H1 (cell line): ENCODE measurements at regions not wholly inside any gene's neighbourhood (a gene's known extent, or its start where the extent isn't known, plus 50 kb on each side); places are given as distances from the start of the nearest gene placed in this dataset.

Experiments
- JUN ChIP-seq: IDR thresholded peaks from 2 replicates; pipeline ENCODE4 v1.6.1; 2011; ENCODE audit warnings: low read depth, mild to moderate bottlenecking, improper control_type of control experiment, low read length
- JUND ChIP-seq: IDR thresholded peaks from 2 replicates; pipeline ENCODE4 v1.6.1; 2011; ENCODE audit warnings: mild to moderate bottlenecking, improper control_type of control experiment, low read length
- POLR2AphosphoS5 ChIP-seq: IDR thresholded peaks from 2 replicates; pipeline ENCODE4 v1.6.1; 2011; ENCODE audit warnings: low read depth, low read length
- RAD21 ChIP-seq, 2 experiments: IDR thresholded peaks in 1 of 2; conservative IDR thresholded peaks in 1 of 2; 2 replicates each; pipeline ENCODE4 v1.6.1; 2011; ENCODE audit warnings: low read depth in 2 of 2, low read length in 2 of 2, improper control_type of control experiment in 1 of 2, inconsistent platforms in 1 of 2, mild to moderate bottlenecking in 1 of 2, moderate library complexity in 1 of 2
- SP4 ChIP-seq: IDR thresholded peaks from 2 replicates; pipeline ENCODE4 v1.6.1; 2012; ENCODE audit warnings: low read length, inconsistent platforms
- ZNF274 ChIP-seq: IDR thresholded peaks from 2 replicates; pipeline ENCODE4 v1.7.0; 2012; ENCODE audit warnings: low read length, borderline replicate concordance; ENCODE audit errors: extremely low read depth
- TF ChIP-seq, protein P1 (sequence below): fragments of 300-600 bp; sonication (generic); IDR thresholded peaks from 2 replicates; pipeline ENCODE4 v1.7.1; 2012; ENCODE audit warnings: low read length, moderate library complexity, mild to moderate bottlenecking, inconsistent platforms; ENCODE audit not compliant: insufficient replicate concordance

DNA sequence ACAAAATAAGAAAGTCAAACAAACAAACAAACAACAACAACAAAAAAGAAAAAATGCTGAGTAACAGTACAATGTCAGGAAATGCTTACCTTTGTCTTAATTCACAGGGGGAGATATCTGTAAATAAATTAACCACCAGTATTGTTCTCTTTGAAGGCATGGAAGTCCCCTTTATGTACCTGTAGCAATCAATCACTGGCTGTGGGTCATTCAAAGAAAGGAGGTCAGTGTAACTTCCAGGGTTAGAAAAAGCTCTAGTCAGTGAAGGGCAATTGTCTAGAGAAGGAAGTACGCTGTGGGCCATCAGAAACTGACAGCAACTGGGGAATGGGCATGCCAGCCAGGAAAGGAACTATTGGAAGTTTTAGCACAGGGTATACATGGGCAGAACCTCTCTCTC, 121.5 kb upstream of the LUZP2 start (continued):
- TF ChIP-seq, protein P1, sequence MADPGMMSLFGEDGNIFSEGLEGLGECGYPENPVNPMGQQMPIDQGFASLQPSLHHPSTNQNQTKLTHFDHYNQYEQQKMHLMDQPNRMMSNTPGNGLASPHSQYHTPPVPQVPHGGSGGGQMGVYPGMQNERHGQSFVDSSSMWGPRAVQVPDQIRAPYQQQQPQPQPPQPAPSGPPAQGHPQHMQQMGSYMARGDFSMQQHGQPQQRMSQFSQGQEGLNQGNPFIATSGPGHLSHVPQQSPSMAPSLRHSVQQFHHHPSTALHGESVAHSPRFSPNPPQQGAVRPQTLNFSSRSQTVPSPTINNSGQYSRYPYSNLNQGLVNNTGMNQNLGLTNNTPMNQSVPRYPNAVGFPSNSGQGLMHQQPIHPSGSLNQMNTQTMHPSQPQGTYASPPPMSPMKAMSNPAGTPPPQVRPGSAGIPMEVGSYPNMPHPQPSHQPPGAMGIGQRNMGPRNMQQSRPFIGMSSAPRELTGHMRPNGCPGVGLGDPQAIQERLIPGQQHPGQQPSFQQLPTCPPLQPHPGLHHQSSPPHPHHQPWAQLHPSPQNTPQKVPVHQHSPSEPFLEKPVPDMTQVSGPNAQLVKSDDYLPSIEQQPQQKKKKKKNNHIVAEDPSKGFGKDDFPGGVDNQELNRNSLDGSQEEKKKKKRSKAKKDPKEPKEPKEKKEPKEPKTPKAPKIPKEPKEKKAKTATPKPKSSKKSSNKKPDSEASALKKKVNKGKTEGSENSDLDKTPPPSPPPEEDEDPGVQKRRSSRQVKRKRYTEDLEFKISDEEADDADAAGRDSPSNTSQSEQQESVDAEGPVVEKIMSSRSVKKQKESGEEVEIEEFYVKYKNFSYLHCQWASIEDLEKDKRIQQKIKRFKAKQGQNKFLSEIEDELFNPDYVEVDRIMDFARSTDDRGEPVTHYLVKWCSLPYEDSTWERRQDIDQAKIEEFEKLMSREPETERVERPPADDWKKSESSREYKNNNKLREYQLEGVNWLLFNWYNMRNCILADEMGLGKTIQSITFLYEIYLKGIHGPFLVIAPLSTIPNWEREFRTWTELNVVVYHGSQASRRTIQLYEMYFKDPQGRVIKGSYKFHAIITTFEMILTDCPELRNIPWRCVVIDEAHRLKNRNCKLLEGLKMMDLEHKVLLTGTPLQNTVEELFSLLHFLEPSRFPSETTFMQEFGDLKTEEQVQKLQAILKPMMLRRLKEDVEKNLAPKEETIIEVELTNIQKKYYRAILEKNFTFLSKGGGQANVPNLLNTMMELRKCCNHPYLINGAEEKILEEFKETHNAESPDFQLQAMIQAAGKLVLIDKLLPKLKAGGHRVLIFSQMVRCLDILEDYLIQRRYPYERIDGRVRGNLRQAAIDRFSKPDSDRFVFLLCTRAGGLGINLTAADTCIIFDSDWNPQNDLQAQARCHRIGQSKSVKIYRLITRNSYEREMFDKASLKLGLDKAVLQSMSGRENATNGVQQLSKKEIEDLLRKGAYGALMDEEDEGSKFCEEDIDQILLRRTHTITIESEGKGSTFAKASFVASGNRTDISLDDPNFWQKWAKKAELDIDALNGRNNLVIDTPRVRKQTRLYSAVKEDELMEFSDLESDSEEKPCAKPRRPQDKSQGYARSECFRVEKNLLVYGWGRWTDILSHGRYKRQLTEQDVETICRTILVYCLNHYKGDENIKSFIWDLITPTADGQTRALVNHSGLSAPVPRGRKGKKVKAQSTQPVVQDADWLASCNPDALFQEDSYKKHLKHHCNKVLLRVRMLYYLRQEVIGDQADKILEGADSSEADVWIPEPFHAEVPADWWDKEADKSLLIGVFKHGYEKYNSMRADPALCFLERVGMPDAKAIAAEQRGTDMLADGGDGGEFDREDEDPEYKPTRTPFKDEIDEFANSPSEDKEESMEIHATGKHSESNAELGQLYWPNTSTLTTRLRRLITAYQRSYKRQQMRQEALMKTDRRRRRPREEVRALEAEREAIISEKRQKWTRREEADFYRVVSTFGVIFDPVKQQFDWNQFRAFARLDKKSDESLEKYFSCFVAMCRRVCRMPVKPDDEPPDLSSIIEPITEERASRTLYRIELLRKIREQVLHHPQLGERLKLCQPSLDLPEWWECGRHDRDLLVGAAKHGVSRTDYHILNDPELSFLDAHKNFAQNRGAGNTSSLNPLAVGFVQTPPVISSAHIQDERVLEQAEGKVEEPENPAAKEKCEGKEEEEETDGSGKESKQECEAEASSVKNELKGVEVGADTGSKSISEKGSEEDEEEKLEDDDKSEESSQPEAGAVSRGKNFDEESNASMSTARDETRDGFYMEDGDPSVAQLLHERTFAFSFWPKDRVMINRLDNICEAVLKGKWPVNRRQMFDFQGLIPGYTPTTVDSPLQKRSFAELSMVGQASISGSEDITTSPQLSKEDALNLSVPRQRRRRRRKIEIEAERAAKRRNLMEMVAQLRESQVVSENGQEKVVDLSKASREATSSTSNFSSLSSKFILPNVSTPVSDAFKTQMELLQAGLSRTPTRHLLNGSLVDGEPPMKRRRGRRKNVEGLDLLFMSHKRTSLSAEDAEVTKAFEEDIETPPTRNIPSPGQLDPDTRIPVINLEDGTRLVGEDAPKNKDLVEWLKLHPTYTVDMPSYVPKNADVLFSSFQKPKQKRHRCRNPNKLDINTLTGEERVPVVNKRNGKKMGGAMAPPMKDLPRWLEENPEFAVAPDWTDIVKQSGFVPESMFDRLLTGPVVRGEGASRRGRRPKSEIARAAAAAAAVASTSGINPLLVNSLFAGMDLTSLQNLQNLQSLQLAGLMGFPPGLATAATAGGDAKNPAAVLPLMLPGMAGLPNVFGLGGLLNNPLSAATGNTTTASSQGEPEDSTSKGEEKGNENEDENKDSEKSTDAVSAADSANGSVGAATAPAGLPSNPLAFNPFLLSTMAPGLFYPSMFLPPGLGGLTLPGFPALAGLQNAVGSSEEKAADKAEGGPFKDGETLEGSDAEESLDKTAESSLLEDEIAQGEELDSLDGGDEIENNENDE, result no peak
- TF ChIP-seq ZNF274, result no peak
- TF ChIP-seq POLR2AphosphoS5, result no peak
- TF ChIP-seq JUND, result no peak
- no peak for TF ChIP-seq RAD21 (IDR thresholded peaks at IDR 0.05 in 1 of 2, conservative IDR thresholded peaks at IDR 0.05 in 1 of 2; ENCODE audit: low read depth in 2 of 2, low read length in 2 of 2)
- no peak for TF ChIP-seq SP4
- no peak for TF ChIP-seq JUN
